ENCODE measurements at regions not wholly inside any gene's neighbourhood (a gene's known extent, or its start where the extent isn't known, plus 50 kb on each side); places are given as distances from the start of the nearest gene placed in this dataset.

DNA sequence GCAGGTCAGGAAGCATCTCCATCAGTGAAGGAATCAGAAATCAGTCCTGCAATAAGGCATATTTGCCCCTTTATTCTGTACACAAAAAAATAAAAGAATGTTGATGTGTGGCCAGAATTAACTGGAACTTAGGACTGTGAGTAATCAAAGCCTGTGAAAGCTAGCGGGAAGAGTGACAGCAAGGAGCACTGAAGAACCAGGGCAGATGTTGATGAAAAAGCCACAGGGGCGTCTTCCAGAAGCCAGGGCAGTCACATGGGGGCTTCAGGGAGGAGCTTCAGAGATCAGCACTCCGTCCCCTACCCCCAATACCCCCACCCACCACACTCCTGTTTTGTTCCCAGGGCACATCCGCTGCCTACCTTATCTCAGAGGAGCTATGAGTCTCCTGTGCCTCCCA is 502.8 kb downstream of the AJAP1 start:
- TF ChIP-seq TARDBP (IDR thresholded peaks at IDR 0.05) (no peak), NFRKB (IDR thresholded peaks at IDR 0.05) (no peak), LEF1 (IDR thresholded peaks at IDR 0.05; ENCODE audit: borderline replicate concordance) (no peak)
- POLR2A ChIA-PET: no interaction called here
- CTCF ChIA-PET: no interaction called here
- DNase-seq (ENCODE audit: extremely low spot score): no peak

DNA sequence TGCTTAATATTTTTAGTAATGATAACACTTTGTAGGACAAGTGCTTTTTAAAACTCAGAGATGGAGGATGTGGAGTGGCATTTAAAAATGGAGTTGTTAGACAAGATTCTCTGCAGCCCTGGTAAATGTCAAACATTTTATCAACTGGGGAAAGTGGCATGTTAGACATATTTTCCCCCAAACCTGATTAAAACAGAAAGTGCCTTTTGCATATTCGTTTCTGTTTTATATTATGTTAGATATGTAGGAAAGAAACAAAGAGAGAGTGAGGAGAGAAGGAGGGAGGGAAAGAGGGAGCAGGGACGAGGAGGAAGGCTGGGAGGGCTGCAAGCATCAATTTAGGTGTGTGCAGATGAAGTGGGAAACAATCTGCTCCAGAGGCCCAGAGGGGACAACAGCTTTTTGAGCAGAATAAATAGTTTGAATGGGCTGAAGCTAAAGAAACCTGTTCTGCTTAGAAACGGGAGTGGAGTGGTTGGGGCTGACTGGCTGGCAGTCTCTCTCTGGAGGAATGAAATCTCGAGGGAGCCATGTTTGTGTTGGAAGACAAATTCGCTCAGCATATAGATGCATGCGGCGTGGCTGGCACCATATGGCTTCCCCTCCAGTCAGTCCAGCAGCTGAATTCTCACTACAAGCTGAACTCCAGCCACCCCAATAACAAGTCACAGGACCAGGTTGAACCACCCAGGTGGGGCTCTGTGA is 502.2 kb downstream of the AJAP1 start:
- no peak for DNase-seq (ENCODE audit: extremely low spot score)
- POLR2A ChIA-PET: no interaction called here
- CTCF ChIA-PET: no interaction called here
- TF ChIP-seq, protein P1, sequence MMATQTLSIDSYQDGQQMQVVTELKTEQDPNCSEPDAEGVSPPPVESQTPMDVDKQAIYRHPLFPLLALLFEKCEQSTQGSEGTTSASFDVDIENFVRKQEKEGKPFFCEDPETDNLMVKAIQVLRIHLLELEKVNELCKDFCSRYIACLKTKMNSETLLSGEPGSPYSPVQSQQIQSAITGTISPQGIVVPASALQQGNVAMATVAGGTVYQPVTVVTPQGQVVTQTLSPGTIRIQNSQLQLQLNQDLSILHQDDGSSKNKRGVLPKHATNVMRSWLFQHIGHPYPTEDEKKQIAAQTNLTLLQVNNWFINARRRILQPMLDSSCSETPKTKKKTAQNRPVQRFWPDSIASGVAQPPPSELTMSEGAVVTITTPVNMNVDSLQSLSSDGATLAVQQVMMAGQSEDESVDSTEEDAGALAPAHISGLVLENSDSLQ (IDR thresholded peaks at IDR 0.05): no peak
- TF ChIP-seq FOXK2 (IDR thresholded peaks at IDR 0.05) (no peak), CTBP1 (IDR thresholded peaks at IDR 0.05; ENCODE audit: borderline replicate concordance) (no peak), ELF4 (IDR thresholded peaks at IDR 0.05) (no peak), NFRKB (IDR thresholded peaks at IDR 0.05) (no peak), SP1 (IDR thresholded peaks at IDR 0.05) (no peak), FOXA1 (IDR thresholded peaks at IDR 0.05) (no peak), HDGF (IDR thresholded peaks at IDR 0.05; ENCODE audit: borderline replicate concordance) (no peak), ARNT (IDR thresholded peaks at IDR 0.05) (no peak), ZNF384 (IDR thresholded peaks at IDR 0.05) (no peak), BHLHE40 (IDR thresholded peaks at IDR 0.05; ENCODE audit: borderline replicate concordance) (no peak), LEF1 (IDR thresholded peaks at IDR 0.05; ENCODE audit: borderline replicate concordance) (no peak), SUZ12 (IDR thresholded peaks at IDR 0.05) (no peak)

DNA sequence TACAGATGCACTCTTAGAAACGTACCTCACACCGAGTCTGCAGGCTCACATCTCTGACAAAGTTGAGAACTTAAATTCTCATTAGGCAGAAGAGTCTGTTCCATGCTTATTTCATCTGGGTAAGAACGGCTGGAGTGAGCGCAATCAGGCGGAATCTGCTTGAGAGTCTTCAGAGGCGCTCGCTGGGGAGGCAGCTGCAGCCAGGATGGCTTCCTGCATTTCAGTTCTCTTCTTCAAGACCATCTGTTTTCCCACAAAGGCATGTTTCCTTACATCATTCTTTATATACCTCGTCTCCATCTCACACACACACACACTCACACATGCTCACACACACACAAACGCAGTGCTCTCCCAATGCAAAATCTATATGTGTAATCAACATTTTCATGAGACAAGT is 497.1 kb downstream of the AJAP1 start:
- CTCF ChIA-PET: no interaction called here
- POLR2A ChIA-PET: no interaction called here
- DNase-seq (ENCODE audit: extremely low spot score): no peak
- TF ChIP-seq FOXK2 (IDR thresholded peaks at IDR 0.05) (no peak), L3MBTL2 (conservative IDR thresholded peaks at IDR 0.05) (no peak), SP1 (IDR thresholded peaks at IDR 0.05) (no peak), ARNT (IDR thresholded peaks at IDR 0.05) (no peak), ZNF384 (IDR thresholded peaks at IDR 0.05) (no peak), TARDBP (IDR thresholded peaks at IDR 0.05) (no peak), NFRKB (IDR thresholded peaks at IDR 0.05) (no peak), CTBP1 (IDR thresholded peaks at IDR 0.05; ENCODE audit: borderline replicate concordance) (no peak), FOXA1 (IDR thresholded peaks at IDR 0.05) (no peak), FOXM1 (IDR thresholded peaks at IDR 0.05; ENCODE audit: borderline replicate concordance) (no peak), BHLHE40 (IDR thresholded peaks at IDR 0.05; ENCODE audit: borderline replicate concordance) (no peak)
- TF ChIP-seq, protein P1 (IDR thresholded peaks at IDR 0.05): no peak

DNA sequence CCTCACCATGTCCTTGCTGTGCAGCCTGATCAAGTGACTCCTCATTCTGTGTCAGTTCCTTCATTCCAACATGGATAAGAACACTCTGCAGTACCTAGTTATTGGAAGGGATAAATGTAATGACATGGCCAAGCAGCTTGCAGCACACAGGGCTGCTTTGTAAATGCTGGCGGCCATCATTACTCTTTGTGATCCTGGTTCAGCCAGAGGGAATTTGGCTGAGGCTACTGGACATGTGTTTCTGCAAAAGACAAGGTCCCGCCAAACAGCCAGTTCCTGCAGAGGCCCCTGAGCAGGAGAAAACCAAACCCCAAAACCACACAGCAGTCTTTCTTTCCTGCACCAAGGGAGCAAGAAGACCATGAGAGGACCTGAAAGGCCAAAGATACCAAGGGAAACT is 495.8 kb downstream of the AJAP1 start:
- CTCF ChIA-PET: no interaction called here
- no peak for DNase-seq (ENCODE audit: extremely low spot score)
- no peak for TF ChIP-seq TARDBP (IDR thresholded peaks at IDR 0.05)
- no peak for TF ChIP-seq CTBP1 (IDR thresholded peaks at IDR 0.05; ENCODE audit: borderline replicate concordance)
- TF ChIP-seq SP1 (IDR thresholded peaks at IDR 0.05): no peak
- TF ChIP-seq ELF4 (IDR thresholded peaks at IDR 0.05): no peak
- TF ChIP-seq ARNT (IDR thresholded peaks at IDR 0.05): no peak
- TF ChIP-seq, protein P1 (IDR thresholded peaks at IDR 0.05): no peak
- TF ChIP-seq NFRKB (IDR thresholded peaks at IDR 0.05): no peak
- no peak for TF ChIP-seq BHLHE40 (IDR thresholded peaks at IDR 0.05; ENCODE audit: borderline replicate concordance)
- no peak for TF ChIP-seq HDGF (IDR thresholded peaks at IDR 0.05; ENCODE audit: borderline replicate concordance)
- TF ChIP-seq FOXM1 (IDR thresholded peaks at IDR 0.05; ENCODE audit: borderline replicate concordance): no peak
- no peak for TF ChIP-seq ZNF384 (IDR thresholded peaks at IDR 0.05)
- no peak for TF ChIP-seq LEF1 (IDR thresholded peaks at IDR 0.05; ENCODE audit: borderline replicate concordance)
- TF ChIP-seq SUZ12 (IDR thresholded peaks at IDR 0.05): no peak
- TF ChIP-seq FOXK2 (IDR thresholded peaks at IDR 0.05): no peak
- TF ChIP-seq FOXA1 (IDR thresholded peaks at IDR 0.05): no peak
- no peak for TF ChIP-seq L3MBTL2 (conservative IDR thresholded peaks at IDR 0.05)
- POLR2A ChIA-PET: no interaction called here

DNA sequence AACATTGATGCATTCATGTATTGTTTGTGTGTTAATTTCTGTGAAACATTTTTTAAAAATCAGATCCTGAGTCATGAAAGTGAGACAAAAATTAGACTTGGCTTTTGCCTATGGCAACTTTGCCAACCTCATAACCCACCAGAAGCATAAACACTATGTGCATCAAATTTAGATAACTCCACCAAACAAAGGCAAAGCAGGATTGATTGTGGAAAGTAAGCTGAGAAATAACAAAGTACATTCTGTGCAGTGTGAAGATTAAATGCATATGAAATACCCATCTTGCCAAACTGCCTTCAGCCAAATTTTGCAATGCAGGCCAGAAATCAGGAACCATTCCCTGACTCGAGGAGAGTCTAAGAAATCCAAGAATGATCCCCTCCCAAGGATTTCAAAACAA is 493.4 kb downstream of the AJAP1 start:
- TF ChIP-seq ZNF384 (IDR thresholded peaks at IDR 0.05) (no peak), SP1 (IDR thresholded peaks at IDR 0.05) (no peak)
- CTCF ChIA-PET: no interaction called here
- POLR2A ChIA-PET: no interaction called here
- no peak for DNase-seq (ENCODE audit: extremely low spot score)

DNA sequence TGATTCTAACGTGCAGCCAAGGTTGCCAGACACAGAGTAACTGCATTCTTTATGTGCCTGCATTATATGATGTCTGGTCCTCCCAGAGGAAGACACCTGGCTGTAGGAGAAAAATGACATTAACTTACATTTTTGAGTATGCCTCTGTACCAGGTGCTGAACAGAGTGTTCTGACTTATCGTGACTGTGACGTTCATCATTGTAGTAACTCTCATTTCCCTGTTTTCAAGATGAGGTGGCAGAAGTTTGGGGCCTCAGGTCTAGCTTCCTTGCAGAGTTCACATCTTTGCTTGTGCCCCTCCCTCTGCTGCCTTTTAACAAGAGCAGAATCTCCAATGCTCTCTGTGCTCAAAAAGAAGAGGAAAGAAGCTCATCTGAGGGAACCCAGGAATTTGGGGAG is 488.0 kb downstream of the AJAP1 start:
- DNase-seq (ENCODE audit: extremely low spot score): no peak
- POLR2A ChIA-PET: no interaction called here
- CTCF ChIA-PET: no interaction called here
- TF ChIP-seq FOXA1 (IDR thresholded peaks at IDR 0.05) (no peak), TARDBP (IDR thresholded peaks at IDR 0.05) (no peak), L3MBTL2 (conservative IDR thresholded peaks at IDR 0.05) (no peak), ARNT (IDR thresholded peaks at IDR 0.05) (no peak), ELF4 (IDR thresholded peaks at IDR 0.05) (no peak), BHLHE40 (IDR thresholded peaks at IDR 0.05; ENCODE audit: borderline replicate concordance) (no peak), HDGF (IDR thresholded peaks at IDR 0.05; ENCODE audit: borderline replicate concordance) (no peak), NFRKB (IDR thresholded peaks at IDR 0.05) (no peak), FOXK2 (IDR thresholded peaks at IDR 0.05) (no peak)

DNA sequence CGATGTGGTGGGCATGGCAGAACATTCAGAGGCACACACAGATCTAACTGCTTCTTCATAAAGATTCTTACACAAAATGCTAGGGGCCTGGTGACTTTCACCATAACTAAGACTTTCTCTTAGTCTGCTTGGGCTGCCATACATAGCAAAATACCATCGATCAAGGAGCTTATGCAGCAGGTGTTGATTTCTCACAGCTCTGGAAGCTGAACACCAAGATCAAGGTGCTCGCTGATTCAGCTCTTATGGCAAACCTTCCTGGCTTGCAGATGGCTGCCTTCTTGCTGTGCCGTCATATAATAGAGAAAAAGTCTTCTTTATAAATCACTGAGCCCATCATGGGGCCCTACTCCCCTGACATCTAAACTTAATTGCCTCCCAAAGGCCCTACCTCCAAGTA is 487.3 kb downstream of the AJAP1 start:
- TF ChIP-seq LEF1 (IDR thresholded peaks at IDR 0.05; ENCODE audit: borderline replicate concordance) (no peak), SUZ12 (IDR thresholded peaks at IDR 0.05) (no peak), SP1 (IDR thresholded peaks at IDR 0.05) (no peak), HDGF (IDR thresholded peaks at IDR 0.05; ENCODE audit: borderline replicate concordance) (no peak), TARDBP (IDR thresholded peaks at IDR 0.05) (no peak), L3MBTL2 (conservative IDR thresholded peaks at IDR 0.05) (no peak), BHLHE40 (IDR thresholded peaks at IDR 0.05; ENCODE audit: borderline replicate concordance) (no peak), ELF4 (IDR thresholded peaks at IDR 0.05) (no peak), CTBP1 (IDR thresholded peaks at IDR 0.05; ENCODE audit: borderline replicate concordance) (no peak), NFRKB (IDR thresholded peaks at IDR 0.05) (no peak)
- TF ChIP-seq, protein P1 (IDR thresholded peaks at IDR 0.05): no peak
- CTCF ChIA-PET: no interaction called here
- POLR2A ChIA-PET: no interaction called here
- DNase-seq (ENCODE audit: extremely low spot score): no peak

Measured in HEK293T (cell line).